ENCODE measurements at regions not wholly inside any gene's neighbourhood (a gene's known extent, or its start where the extent isn't known, plus 50 kb on each side); places are given as distances from the start of the nearest gene placed in this dataset.
"Not testable (repeated sequence)": the region's sequence is repeated elsewhere in the genome, so short reads cannot be mapped to it uniquely, and the experiment has no call there.

GRCh38 chr12:42912367-42912766 lies 322.8 kb upstream of the PRICKLE1 start:
- Histone ChIP-seq H3K9ac (ENCODE audit: low read depth, low read length, poor library complexity, severe bottlenecking) (no peak overlapping the region), H3F3A (ENCODE audit: low read depth) (no peaks in the 10 kb centered on the region), H3K4me1 (ENCODE audit: insufficient read depth, low read length, poor library complexity, severe bottlenecking) (no peaks in the 10 kb centered on the region), H3K4me3 (ENCODE audit: low read length, poor library complexity, severe bottlenecking) (no peak overlapping the region), H3K9me3 (ENCODE audit: insufficient read depth, low read depth, low read length) (no peaks in the 10 kb centered on the region), H3K4me2 (ENCODE audit: low read depth, low read length, poor library complexity, severe bottlenecking) (no peak overlapping the region), H3K27me3 (ENCODE audit: insufficient read depth, low read length, poor library complexity, severe bottlenecking) (no peaks in the 10 kb centered on the region), H2AFZ (ENCODE audit: low read length) (no peak overlapping the region), H3K79me2 (ENCODE audit: insufficient read depth, low read length) (no peaks in the 10 kb centered on the region), H3K9me2 (replicated peaks; ENCODE audit: low read depth, low read length) (no peaks in the 10 kb centered on the region), H3K36me3 (ENCODE audit: insufficient read depth, low read length) (no peaks in the 10 kb centered on the region), H4K20me1 (ENCODE audit: insufficient read depth, low read length, poor library complexity, severe bottlenecking) (no peaks in the 10 kb centered on the region)
- TF ChIP-seq, protein P1, sequence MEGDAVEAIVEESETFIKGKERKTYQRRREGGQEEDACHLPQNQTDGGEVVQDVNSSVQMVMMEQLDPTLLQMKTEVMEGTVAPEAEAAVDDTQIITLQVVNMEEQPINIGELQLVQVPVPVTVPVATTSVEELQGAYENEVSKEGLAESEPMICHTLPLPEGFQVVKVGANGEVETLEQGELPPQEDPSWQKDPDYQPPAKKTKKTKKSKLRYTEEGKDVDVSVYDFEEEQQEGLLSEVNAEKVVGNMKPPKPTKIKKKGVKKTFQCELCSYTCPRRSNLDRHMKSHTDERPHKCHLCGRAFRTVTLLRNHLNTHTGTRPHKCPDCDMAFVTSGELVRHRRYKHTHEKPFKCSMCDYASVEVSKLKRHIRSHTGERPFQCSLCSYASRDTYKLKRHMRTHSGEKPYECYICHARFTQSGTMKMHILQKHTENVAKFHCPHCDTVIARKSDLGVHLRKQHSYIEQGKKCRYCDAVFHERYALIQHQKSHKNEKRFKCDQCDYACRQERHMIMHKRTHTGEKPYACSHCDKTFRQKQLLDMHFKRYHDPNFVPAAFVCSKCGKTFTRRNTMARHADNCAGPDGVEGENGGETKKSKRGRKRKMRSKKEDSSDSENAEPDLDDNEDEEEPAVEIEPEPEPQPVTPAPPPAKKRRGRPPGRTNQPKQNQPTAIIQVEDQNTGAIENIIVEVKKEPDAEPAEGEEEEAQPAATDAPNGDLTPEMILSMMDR (conservative IDR thresholded peaks at IDR 0.05; ENCODE audit: low read length), result no peak
- no peak for TF ChIP-seq EZH2phosphoT487 (IDR thresholded peaks at IDR 0.05; ENCODE audit: borderline replicate concordance)

GRCh38 chr12:42910656-42911055 lies 321.1 kb upstream of the PRICKLE1 start:
- H3F3A ChIP-seq (ENCODE audit: low read depth), result no peaks in the 10 kb centered on the region
- no peaks in the 10 kb centered on the region for H3K36me3 ChIP-seq (ENCODE audit: insufficient read depth, low read length)
- H3K9me2 ChIP-seq (replicated peaks; ENCODE audit: low read depth, low read length), result no peaks in the 10 kb centered on the region
- H3K79me2 ChIP-seq (ENCODE audit: insufficient read depth, low read length), result no peaks in the 10 kb centered on the region
- H3K4me1 ChIP-seq (ENCODE audit: insufficient read depth, low read length, poor library complexity, severe bottlenecking), result no peaks in the 10 kb centered on the region
- no peaks in the 10 kb centered on the region for H3K27me3 ChIP-seq (ENCODE audit: insufficient read depth, low read length, poor library complexity, severe bottlenecking)
- no peak overlapping the region for H3K4me2 ChIP-seq (ENCODE audit: low read depth, low read length, poor library complexity, severe bottlenecking)
- no peaks in the 10 kb centered on the region for H4K20me1 ChIP-seq (ENCODE audit: insufficient read depth, low read length, poor library complexity, severe bottlenecking)
- TF ChIP-seq EZH2phosphoT487 (IDR thresholded peaks at IDR 0.05; ENCODE audit: borderline replicate concordance), result no peak
- TF ChIP-seq, protein P1 (conservative IDR thresholded peaks at IDR 0.05; ENCODE audit: low read length), result no peak
- no peak overlapping the region for H3K4me3 ChIP-seq (ENCODE audit: low read length, poor library complexity, severe bottlenecking)
- H3K9me3 ChIP-seq (ENCODE audit: insufficient read depth, low read depth, low read length), result no peaks in the 10 kb centered on the region; the same call in 1 of the 2 replicates
- no peak overlapping the region for H2AFZ ChIP-seq (ENCODE audit: low read length)
- no peak overlapping the region for H3K9ac ChIP-seq (ENCODE audit: low read depth, low read length, poor library complexity, severe bottlenecking)

GRCh38 chr12:42908712-42909111 lies 319.2 kb upstream of the PRICKLE1 start:
- H3K4me3 ChIP-seq (ENCODE audit: low read length, poor library complexity, severe bottlenecking), result no peak overlapping the region
- H3F3A ChIP-seq (ENCODE audit: low read depth), result no peaks in the 10 kb centered on the region
- no peaks in the 10 kb centered on the region for H3K9me2 ChIP-seq (replicated peaks; ENCODE audit: low read depth, low read length)
- no peaks in the 10 kb centered on the region for H3K36me3 ChIP-seq (ENCODE audit: insufficient read depth, low read length)
- no peaks in the 10 kb centered on the region for H3K79me2 ChIP-seq (ENCODE audit: insufficient read depth, low read length)
- H4K20me1 ChIP-seq (ENCODE audit: insufficient read depth, low read length, poor library complexity, severe bottlenecking), result no peaks in the 10 kb centered on the region
- H3K9ac ChIP-seq (ENCODE audit: low read depth, low read length, poor library complexity, severe bottlenecking), result no peak overlapping the region
- no peak overlapping the region for H2AFZ ChIP-seq (ENCODE audit: low read length)
- H3K27me3 ChIP-seq (ENCODE audit: insufficient read depth, low read length, poor library complexity, severe bottlenecking), result no peaks in the 10 kb centered on the region
- no peaks in the 10 kb centered on the region for H3K4me1 ChIP-seq (ENCODE audit: insufficient read depth, low read length, poor library complexity, severe bottlenecking)
- no peak overlapping the region for H3K4me2 ChIP-seq (ENCODE audit: low read depth, low read length, poor library complexity, severe bottlenecking)
- no peak for TF ChIP-seq EZH2phosphoT487 (IDR thresholded peaks at IDR 0.05; ENCODE audit: borderline replicate concordance)
- TF ChIP-seq, protein P1 (conservative IDR thresholded peaks at IDR 0.05; ENCODE audit: low read length), result no peak
- no peaks in the 10 kb centered on the region; the same call in 1 of the 2 replicates for H3K9me3 ChIP-seq (ENCODE audit: insufficient read depth, low read depth, low read length)

DNA sequence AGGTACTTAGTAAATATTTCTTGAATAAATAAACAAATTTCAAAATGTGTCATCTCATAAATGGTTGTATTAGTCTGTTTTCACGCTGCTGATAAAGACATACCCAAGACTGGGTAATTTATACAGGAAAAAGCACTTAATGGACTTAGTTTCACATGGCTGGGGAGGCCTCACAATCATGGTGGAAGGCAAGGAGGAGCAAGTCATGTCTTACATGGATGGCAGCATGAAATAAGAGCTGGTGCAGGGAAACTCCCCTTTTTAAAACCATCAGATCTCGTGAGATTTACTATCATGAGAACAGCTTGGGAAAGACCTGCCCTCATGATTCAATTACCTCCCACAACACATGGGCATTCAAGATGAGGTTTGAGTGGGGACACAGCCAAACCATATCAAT lies 317.3 kb upstream of the PRICKLE1 start:
- not testable (repeated sequence) for H3K4me1 ChIP-seq (ENCODE audit: insufficient read depth, low read length, poor library complexity, severe bottlenecking); H3K4me3 ChIP-seq (ENCODE audit: low read length, poor library complexity, severe bottlenecking); H3K4me2 ChIP-seq (ENCODE audit: low read depth, low read length, poor library complexity, severe bottlenecking); H4K20me1 ChIP-seq (ENCODE audit: insufficient read depth, low read length, poor library complexity, severe bottlenecking); H3K9me2 ChIP-seq (replicated peaks; ENCODE audit: low read depth, low read length); H3K9ac ChIP-seq (ENCODE audit: low read depth, low read length, poor library complexity, severe bottlenecking); H2AFZ ChIP-seq (ENCODE audit: low read length); H3K36me3 ChIP-seq (ENCODE audit: insufficient read depth, low read length); H3K9me3 ChIP-seq (ENCODE audit: insufficient read depth, low read depth, low read length); H3K79me2 ChIP-seq (ENCODE audit: insufficient read depth, low read length); H3F3A ChIP-seq (ENCODE audit: low read depth); H3K27me3 ChIP-seq (ENCODE audit: insufficient read depth, low read length, poor library complexity, severe bottlenecking)
